ENCODE measurements at regions not wholly inside any gene's neighbourhood (a gene's known extent, or its start where the extent isn't known, plus 50 kb on each side); places are given as distances from the start of the nearest gene placed in this dataset.

DNA sequence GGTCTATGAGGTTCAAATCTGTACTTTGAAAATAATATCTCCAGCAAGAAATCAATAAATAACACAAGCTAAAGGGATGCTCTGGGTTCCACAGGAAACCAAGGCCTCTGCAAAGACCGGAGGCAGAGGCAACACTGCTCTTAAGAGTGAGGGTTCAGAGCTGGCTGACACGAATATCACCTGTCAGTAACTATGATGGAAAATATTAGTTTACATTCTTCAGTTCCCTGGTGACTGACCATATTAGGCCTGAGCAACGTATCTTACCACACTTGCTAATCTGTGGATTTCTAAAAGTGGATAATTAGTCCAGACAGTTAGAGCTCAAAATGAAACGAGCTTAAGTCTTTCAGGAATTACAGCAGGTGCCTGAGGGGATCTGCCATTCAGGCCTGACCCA lies 459.3 kb downstream of the HS3ST3B1 start:
- Histone ChIP-seq H3K36me3 (no peaks in the 10 kb centered on the region), H3K9ac (ENCODE audit: low read depth in 2 of 2, low read length in 2 of 2) (no peak overlapping the region), H3K4me1 (no peaks in the 10 kb centered on the region), H3K27ac (no peak overlapping the region), H3K27me3 (no peaks in the 10 kb centered on the region), H3K4me3 (no peak overlapping the region), H3K9me3 (no peaks in the 10 kb centered on the region)
- intact Hi-C loops (cut with DNase I): no loop called here
- TF ChIP-seq, protein P1, sequence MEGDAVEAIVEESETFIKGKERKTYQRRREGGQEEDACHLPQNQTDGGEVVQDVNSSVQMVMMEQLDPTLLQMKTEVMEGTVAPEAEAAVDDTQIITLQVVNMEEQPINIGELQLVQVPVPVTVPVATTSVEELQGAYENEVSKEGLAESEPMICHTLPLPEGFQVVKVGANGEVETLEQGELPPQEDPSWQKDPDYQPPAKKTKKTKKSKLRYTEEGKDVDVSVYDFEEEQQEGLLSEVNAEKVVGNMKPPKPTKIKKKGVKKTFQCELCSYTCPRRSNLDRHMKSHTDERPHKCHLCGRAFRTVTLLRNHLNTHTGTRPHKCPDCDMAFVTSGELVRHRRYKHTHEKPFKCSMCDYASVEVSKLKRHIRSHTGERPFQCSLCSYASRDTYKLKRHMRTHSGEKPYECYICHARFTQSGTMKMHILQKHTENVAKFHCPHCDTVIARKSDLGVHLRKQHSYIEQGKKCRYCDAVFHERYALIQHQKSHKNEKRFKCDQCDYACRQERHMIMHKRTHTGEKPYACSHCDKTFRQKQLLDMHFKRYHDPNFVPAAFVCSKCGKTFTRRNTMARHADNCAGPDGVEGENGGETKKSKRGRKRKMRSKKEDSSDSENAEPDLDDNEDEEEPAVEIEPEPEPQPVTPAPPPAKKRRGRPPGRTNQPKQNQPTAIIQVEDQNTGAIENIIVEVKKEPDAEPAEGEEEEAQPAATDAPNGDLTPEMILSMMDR (IDR thresholded peaks at IDR 0.05): no peak
- DNase-seq: no peak

GRCh38 chr17:14759325-14759724 lies 458.4 kb downstream of the HS3ST3B1 start:
- no peaks in the 10 kb centered on the region for H3K4me1 ChIP-seq
- no peak overlapping the region for H3K27ac ChIP-seq
- no peak for DNase-seq
- TF ChIP-seq, protein P1 (IDR thresholded peaks at IDR 0.05): no peak
- H3K4me3 ChIP-seq: no peak overlapping the region
- H3K36me3 ChIP-seq: no peaks in the 10 kb centered on the region
- intact Hi-C loops (cut with DNase I): no loop called here
- no peak overlapping the region for H3K9ac ChIP-seq (ENCODE audit: low read depth in 2 of 2, low read length in 2 of 2)
- H3K27me3 ChIP-seq: no peaks in the 10 kb centered on the region
- H3K9me3 ChIP-seq: no peaks in the 10 kb centered on the region

GRCh38 chr17:14756479-14756878 lies 455.6 kb downstream of the HS3ST3B1 start:
- Histone ChIP-seq H3K4me1 (no peaks in the 10 kb centered on the region), H3K27ac (no peak overlapping the region), H3K36me3 (no peaks in the 10 kb centered on the region), H3K27me3 (no peaks in the 10 kb centered on the region), H3K9ac (ENCODE audit: low read depth in 2 of 2, low read length in 2 of 2) (no peak overlapping the region), H3K4me3 (no peak overlapping the region), H3K9me3 (no peaks in the 10 kb centered on the region)
- TF ChIP-seq, protein P1 (IDR thresholded peaks at IDR 0.05): no peak
- intact Hi-C loops (cut with DNase I): no loop called here
- no peak for DNase-seq

GRCh38 chr17:14755002-14755401 lies 454.1 kb downstream of the HS3ST3B1 start:
- no peak for DNase-seq
- no peak overlapping the region for H3K9ac ChIP-seq (ENCODE audit: low read depth in 2 of 2, low read length in 2 of 2)
- no peaks in the 10 kb centered on the region for H3K27me3 ChIP-seq
- intact Hi-C loops (cut with DNase I): no loop called here
- H3K4me1 ChIP-seq: no peaks in the 10 kb centered on the region
- H3K4me3 ChIP-seq: no peak overlapping the region
- H3K9me3 ChIP-seq: no peaks in the 10 kb centered on the region
- TF ChIP-seq, protein P1 (IDR thresholded peaks at IDR 0.05): no peak
- no peak overlapping the region for H3K27ac ChIP-seq
- no peaks in the 10 kb centered on the region for H3K36me3 ChIP-seq

DNA sequence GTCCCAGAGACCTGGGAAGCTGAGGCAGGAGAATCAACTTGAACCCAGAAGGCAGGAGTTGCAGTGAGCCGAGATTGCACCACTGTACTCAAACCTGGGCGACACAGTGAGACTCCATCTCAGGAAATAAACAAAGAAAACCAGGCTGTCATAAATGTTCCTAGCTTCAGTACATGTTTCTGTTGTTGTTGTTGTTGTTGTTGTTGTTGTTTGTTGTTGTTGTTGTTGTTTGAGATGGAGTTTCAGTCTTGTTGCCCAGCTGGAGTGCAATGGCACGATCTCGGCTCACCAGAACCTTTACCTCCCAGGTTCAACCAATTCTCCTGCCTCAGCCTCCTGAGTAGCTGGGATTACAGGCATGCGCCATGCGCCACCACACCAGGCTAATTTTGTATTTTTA lies 452.5 kb downstream of the HS3ST3B1 start:
- H3K4me1 ChIP-seq: no peaks in the 10 kb centered on the region
- H3K9me3 ChIP-seq: no peaks in the 10 kb centered on the region
- no peak overlapping the region for H3K9ac ChIP-seq (ENCODE audit: low read depth in 2 of 2, low read length in 2 of 2)
- H3K27ac ChIP-seq: no peak overlapping the region
- no peak for DNase-seq
- no peaks in the 10 kb centered on the region for H3K27me3 ChIP-seq
- H3K36me3 ChIP-seq: no peaks in the 10 kb centered on the region
- TF ChIP-seq, protein P1 (IDR thresholded peaks at IDR 0.05): no peak
- intact Hi-C loops (cut with DNase I): no loop called here
- no peak overlapping the region for H3K4me3 ChIP-seq

DNA sequence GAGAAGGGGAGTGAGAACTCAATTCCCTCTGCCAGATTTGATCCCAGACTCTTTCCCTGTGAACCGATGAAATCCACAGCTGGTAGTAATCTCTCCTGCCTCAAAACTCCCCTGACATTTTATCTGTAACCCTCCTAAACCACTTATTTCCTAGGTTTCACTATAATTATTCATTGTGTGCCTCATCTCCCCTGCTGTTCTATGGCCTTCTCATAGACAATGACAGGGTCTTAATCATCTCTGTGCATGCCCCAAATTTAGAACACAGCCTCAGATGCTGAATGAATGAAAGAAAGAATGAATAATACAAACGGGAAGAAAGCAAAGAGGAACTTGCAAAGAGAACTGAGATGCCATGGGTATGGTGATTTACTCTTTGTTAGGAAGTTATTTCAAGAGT lies 451.1 kb downstream of the HS3ST3B1 start:
- TF ChIP-seq, protein P1 (IDR thresholded peaks at IDR 0.05): no peak
- intact Hi-C loops (cut with DNase I): no loop called here
- no peak for DNase-seq

More for the DNA sequence above, 451.1 kb downstream of the HS3ST3B1 start:
- no peaks in the 10 kb centered on the region for H3K36me3 ChIP-seq
- no peak overlapping the region for H3K9ac ChIP-seq (ENCODE audit: low read depth in 2 of 2, low read length in 2 of 2)
- no peak overlapping the region for H3K4me3 ChIP-seq
- H3K27ac ChIP-seq: no peak overlapping the region
- H3K9me3 ChIP-seq: no peaks in the 10 kb centered on the region
- no peaks in the 10 kb centered on the region for H3K27me3 ChIP-seq
- no peaks in the 10 kb centered on the region for H3K4me1 ChIP-seq

Data from colonic mucosa (tissue), 4 donors.